Caco-2 (cell line): ENCODE measurements at regions not wholly inside any gene's neighbourhood (a gene's known extent, or its start where the extent isn't known, plus 50 kb on each side); places are given as distances from the start of the nearest gene placed in this dataset.

Experiments
- BruUV-seq: library from RNA; stranded (reverse); fragments of 400-500 nt; replicated peaks from 2 replicates; lab custom pipeline; 2021; lab: Mats Ljungman, UMichigan
- CTCF ChIA-PET: fragments of 300-600 bp; sonication (Branson Sonifier 250); formaldehyde crosslinking; loops from one replicate; lab custom pipeline; 2022; ENCODE audit warnings: antibody characterized with exemption; lab: Charles Lee
- POLR2A ChIA-PET: fragments of 300-600 bp; sonication (Branson Sonifier 250); formaldehyde crosslinking; loops from one replicate; lab custom pipeline; 2022; ENCODE audit warnings: antibody characterized with exemption; lab: Charles Lee
- DNase-seq, 2 experiments: peaks; one replicate each; pipeline versions ENCODE4 v3.0.0 to v3.0.0-alpha.2; 2020 to 2022
- H3K27me3 ChIP-seq: replicated peaks from 2 replicates; pipeline ENCODE4 v1.6.0; 2011; ENCODE audit warnings: low read length; ENCODE audit not compliant: control insufficient read depth, insufficient read depth
- H3K36me3 ChIP-seq: 2 replicates; pipeline ENCODE4 v1.5.1; 2011; ENCODE audit warnings: low read length; ENCODE audit not compliant: control insufficient read depth, insufficient read depth
- H3K4me1 ChIP-seq: fragments of 250-450 bp; sonication (Bioruptor Pico); 2 replicates; pipeline ENCODE4 v1.5.1; 2020; ENCODE audit warnings: mild to moderate bottlenecking
- H3K4me3 ChIP-seq: 2 replicates; pipeline ENCODE4 v1.5.1; 2011; ENCODE audit warnings: low read depth, mild to moderate bottlenecking, control low read depth, low read length
- H3K9me3 ChIP-seq: fragments of 250-450 bp; sonication (Bioruptor Pico); 2 replicates; pipeline ENCODE4 v1.5.1; 2020; ENCODE audit warnings: mild to moderate bottlenecking, moderate library complexity
- H3K27ac Mint-ChIP-seq: one replicate; pipeline ENCODE4 v1.8.0; 2022; ENCODE audit warnings: mixed read lengths; ENCODE audit not compliant: unreplicated experiment
- H3K27me3 Mint-ChIP-seq: one replicate; pipeline ENCODE4 v1.8.0; 2022; ENCODE audit warnings: mixed read lengths; ENCODE audit not compliant: insufficient read depth, unreplicated experiment
- H3K36me3 Mint-ChIP-seq: one replicate; pipeline ENCODE4 v1.8.0; 2022; ENCODE audit warnings: mild to moderate bottlenecking, mixed read lengths; ENCODE audit not compliant: insufficient read depth, unreplicated experiment
- H3K4me1 Mint-ChIP-seq: one replicate; pipeline ENCODE4 v1.8.0; 2022; ENCODE audit warnings: low read depth, mixed read lengths; ENCODE audit not compliant: unreplicated experiment
- H3K4me3 Mint-ChIP-seq: one replicate; pipeline ENCODE4 v1.8.0; 2022; ENCODE audit warnings: mild to moderate bottlenecking, moderate library complexity, mixed read lengths; ENCODE audit not compliant: unreplicated experiment
- H3K9me3 Mint-ChIP-seq: one replicate; pipeline ENCODE4 v1.8.0; 2022; ENCODE audit warnings: mixed read lengths; ENCODE audit not compliant: unreplicated experiment
- CTCF ChIP-seq, 2 experiments: fragments of 200-600 bp in 1 of 2; IDR thresholded peaks; 1 replicate in 1 of 2; 2 replicates in 1 of 2; pipeline versions ENCODE4 v1.5.1 to v1.8.0; 2011 to 2022; ENCODE audit warnings: antibody characterized with exemption in 1 of 2, control low read depth in 1 of 2, inconsistent platforms in 1 of 2, low read depth in 1 of 2, low read length in 1 of 2, mild to moderate bottlenecking in 1 of 2, moderate library complexity in 1 of 2; ENCODE audit not compliant: insufficient read depth in 1 of 2, severe bottlenecking in 1 of 2, unreplicated experiment in 1 of 2
- intact Hi-C: fragments of 100-400 bp; cut with micrococcal nuclease; formaldehyde crosslinking; loops from one replicate; pipeline ENCODE4 v1.10.0; 2022; ENCODE audit not compliant: unreplicated experiment

GRCh38 chr10:123582084-123582989 is 83.8 kb upstream of the GPR26 start:
- H3K27ac Mint-ChIP-seq, result no peak overlapping the region
- H3K4me1 Mint-ChIP-seq, result no peaks in the 10 kb centered on the region
- ChIA-PET CTCF (interaction anchor here (0.6 to 0.7 kb wide), 2 partner anchors 58 to 241 kb away, joined by 3 read pairs; no protein-coding TSS in a partner anchor), POLR2A (no interaction called here)
- intact Hi-C loops, result loop anchor here (1.0 to 2.0 kb wide), 3 partner anchors 52 to 385 kb away; no protein-coding TSS in a partner anchor
- no peak overlapping the region for H3K4me3 ChIP-seq
- H3K4me3 Mint-ChIP-seq, result no peak overlapping the region
- peaks cover 16% of the 10 kb centered on the region for H3K27me3 Mint-ChIP-seq
- H3K9me3 ChIP-seq, result no peaks in the 10 kb centered on the region
- BruUV-seq, result no TSS peak
- no peaks in the 10 kb centered on the region for H3K4me1 ChIP-seq
- H3K36me3 ChIP-seq, result no peaks in the 10 kb centered on the region
- no peaks in the 10 kb centered on the region for H3K9me3 Mint-ChIP-seq
- DNase-seq, result peak; percentile 75 to 83
- peaks cover 1% of the 10 kb centered on the region for H3K27me3 ChIP-seq
- peak; percentile 80 to 96 for TF ChIP-seq CTCF (IDR thresholded peaks at IDR 0.05; ENCODE audit: insufficient read depth in 1 of 2, low read depth in 1 of 2, low read length in 1 of 2, severe bottlenecking in 1 of 2, unreplicated experiment in 1 of 2)
- no peaks in the 10 kb centered on the region for H3K36me3 Mint-ChIP-seq

GRCh38 chr10:123583639-123584418 is 82.3 kb upstream of the GPR26 start:
- ChIA-PET POLR2A (no interaction called here), CTCF (no interaction called here)
- peak; percentile 73 to 87 for TF ChIP-seq CTCF (IDR thresholded peaks at IDR 0.05; ENCODE audit: insufficient read depth in 1 of 2, low read depth in 1 of 2, low read length in 1 of 2, severe bottlenecking in 1 of 2, unreplicated experiment in 1 of 2)

GRCh38 chr10:123584419-123584775 is 81.8 kb upstream of the GPR26 start:
- no TSS peak for BruUV-seq
- CTCF ChIA-PET, result no interaction called here

More at GRCh38 chr10:123583639-123584418, 82.3 kb upstream of the GPR26 start:
- Histone ChIP-seq H3K36me3 (no peaks in the 10 kb centered on the region), H3K9me3 (no peaks in the 10 kb centered on the region), H3K4me3 (no peak overlapping the region), H3K27me3 (peaks cover 1% of the 10 kb centered on the region; the same call in 1 of the 2 replicates), H3K4me1 (no peaks in the 10 kb centered on the region)
- peak; percentile 67 to 80 for DNase-seq
- BruUV-seq, result no TSS peak
- no peaks in the 10 kb centered on the region for H3K9me3 Mint-ChIP-seq
- intact Hi-C loops, result loop anchor here (2.0 kb wide), 2 partner anchors 51 to 59 kb away; no protein-coding TSS in a partner anchor
- no peaks in the 10 kb centered on the region for H3K36me3 Mint-ChIP-seq
- no peak overlapping the region for H3K4me3 Mint-ChIP-seq
- no peaks in the 10 kb centered on the region for H3K4me1 Mint-ChIP-seq
- H3K27ac Mint-ChIP-seq, result no peak overlapping the region
- peaks cover 15% of the 10 kb centered on the region for H3K27me3 Mint-ChIP-seq

More at GRCh38 chr10:123584419-123584775, 81.8 kb upstream of the GPR26 start:
- no peaks in the 10 kb centered on the region for H3K4me1 ChIP-seq
- no peak for DNase-seq
- no peaks in the 10 kb centered on the region for H3K36me3 Mint-ChIP-seq
- H3K27me3 ChIP-seq, result peaks cover 1% of the 10 kb centered on the region; the same call in 1 of the 2 replicates
- no peak overlapping the region for H3K4me3 ChIP-seq
- H3K9me3 Mint-ChIP-seq, result no peaks in the 10 kb centered on the region
- H3K27ac Mint-ChIP-seq, result no peak overlapping the region
- H3K27me3 Mint-ChIP-seq, result peaks cover 15% of the 10 kb centered on the region
- POLR2A ChIA-PET, result no interaction called here
- no peaks in the 10 kb centered on the region for H3K9me3 ChIP-seq
- H3K4me3 Mint-ChIP-seq, result no peak overlapping the region
- H3K36me3 ChIP-seq, result no peaks in the 10 kb centered on the region
- no peak for TF ChIP-seq CTCF (IDR thresholded peaks at IDR 0.05; ENCODE audit: insufficient read depth in 1 of 2, low read depth in 1 of 2, low read length in 1 of 2, severe bottlenecking in 1 of 2, unreplicated experiment in 1 of 2)
- intact Hi-C loops, result no loop called here
- H3K4me1 Mint-ChIP-seq, result no peaks in the 10 kb centered on the region
